GM13976 (cell line): ENCODE measurements at regions not wholly inside any gene's neighbourhood (a gene's known extent, or its start where the extent isn't known, plus 50 kb on each side); places are given as distances from the start of the nearest gene placed in this dataset.

Experiments
- DNase-seq: peaks from one replicate; pipeline ENCODE4 v3.0.0; 2012; ENCODE audit warnings: low spot score
- in situ Hi-C: fragments of 300-500 bp; cut with MboI; formaldehyde crosslinking; loops from one replicate; pipeline ENCODE4 v1.12.0; 2022; ENCODE audit warnings: low sequenced_read_pairs, mixed read lengths, inconsistent platforms; ENCODE audit not compliant: unreplicated experiment
- TF ChIP-seq, protein P1 (sequence below): IDR thresholded peaks from 2 replicates; pipeline ENCODE4 v1.5.1; 2012; ENCODE audit warnings: borderline replicate concordance, mild to moderate bottlenecking; ENCODE audit not compliant: insufficient read depth; ENCODE audit errors: extremely low read depth, missing control alignments, control extremely low read depth

DNA sequence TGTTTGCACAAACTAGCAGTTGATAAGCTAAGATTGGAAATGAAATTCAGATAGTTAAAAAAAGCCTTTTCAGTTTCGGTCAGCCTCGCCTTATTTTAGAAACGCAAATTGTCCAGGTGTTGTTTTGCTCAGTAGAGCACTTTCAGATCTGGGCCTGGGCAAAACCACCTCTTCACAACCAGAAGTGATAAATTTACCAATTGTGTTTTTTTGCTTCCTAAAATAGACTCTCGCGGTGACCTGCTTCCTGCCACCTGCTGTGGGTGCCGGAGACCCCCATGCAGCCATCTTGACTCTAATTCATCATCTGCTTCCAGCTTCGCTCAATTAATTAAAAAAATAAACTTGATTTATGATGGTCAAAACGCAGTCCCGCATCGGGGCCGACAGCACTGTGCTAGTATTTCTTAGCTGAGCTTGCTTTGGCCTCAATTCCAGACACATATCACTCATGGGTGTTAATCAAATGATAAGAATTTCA lies 335.6 kb downstream of the TMEM121 start:
- in situ Hi-C loops, result no loop called here
- DNase-seq, result peak; percentile 83
- TF ChIP-seq, protein P1, sequence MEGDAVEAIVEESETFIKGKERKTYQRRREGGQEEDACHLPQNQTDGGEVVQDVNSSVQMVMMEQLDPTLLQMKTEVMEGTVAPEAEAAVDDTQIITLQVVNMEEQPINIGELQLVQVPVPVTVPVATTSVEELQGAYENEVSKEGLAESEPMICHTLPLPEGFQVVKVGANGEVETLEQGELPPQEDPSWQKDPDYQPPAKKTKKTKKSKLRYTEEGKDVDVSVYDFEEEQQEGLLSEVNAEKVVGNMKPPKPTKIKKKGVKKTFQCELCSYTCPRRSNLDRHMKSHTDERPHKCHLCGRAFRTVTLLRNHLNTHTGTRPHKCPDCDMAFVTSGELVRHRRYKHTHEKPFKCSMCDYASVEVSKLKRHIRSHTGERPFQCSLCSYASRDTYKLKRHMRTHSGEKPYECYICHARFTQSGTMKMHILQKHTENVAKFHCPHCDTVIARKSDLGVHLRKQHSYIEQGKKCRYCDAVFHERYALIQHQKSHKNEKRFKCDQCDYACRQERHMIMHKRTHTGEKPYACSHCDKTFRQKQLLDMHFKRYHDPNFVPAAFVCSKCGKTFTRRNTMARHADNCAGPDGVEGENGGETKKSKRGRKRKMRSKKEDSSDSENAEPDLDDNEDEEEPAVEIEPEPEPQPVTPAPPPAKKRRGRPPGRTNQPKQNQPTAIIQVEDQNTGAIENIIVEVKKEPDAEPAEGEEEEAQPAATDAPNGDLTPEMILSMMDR, result no peak

DNA sequence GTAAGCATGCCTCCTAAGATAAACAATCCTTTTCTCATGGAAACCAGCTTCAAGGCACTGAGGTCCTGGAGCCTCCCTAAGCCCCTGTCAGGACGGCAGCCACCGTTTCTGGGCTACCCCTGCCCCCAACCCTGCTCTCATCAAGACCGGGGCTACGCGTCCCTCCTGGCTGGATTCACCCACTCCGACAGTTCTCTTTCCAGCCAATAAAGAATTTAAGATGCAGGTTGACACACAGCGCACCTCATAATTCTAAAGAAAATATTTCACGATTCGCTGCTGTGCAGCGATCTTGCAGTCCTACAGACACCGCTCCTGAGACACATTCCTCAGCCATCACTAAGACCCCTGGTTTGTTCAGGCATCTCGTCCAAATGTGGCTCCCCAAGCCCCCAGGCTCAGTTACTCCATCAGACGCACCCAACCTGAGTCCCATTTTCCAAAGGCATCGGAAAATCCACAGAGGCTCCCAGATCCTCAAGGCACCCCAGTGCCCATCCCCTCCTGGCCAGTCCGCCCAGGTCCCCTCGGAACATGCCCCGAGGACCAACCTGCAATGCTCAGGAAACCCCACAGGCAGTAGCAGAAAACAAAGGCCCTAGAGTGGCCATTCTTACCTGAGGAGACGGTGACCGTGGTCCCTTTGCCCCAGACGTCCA lies 336.3 kb downstream of the TMEM121 start:
- in situ Hi-C loops, result no loop called here
- TF ChIP-seq, protein P1, result no peak
- peak; percentile 24 for DNase-seq

DNA sequence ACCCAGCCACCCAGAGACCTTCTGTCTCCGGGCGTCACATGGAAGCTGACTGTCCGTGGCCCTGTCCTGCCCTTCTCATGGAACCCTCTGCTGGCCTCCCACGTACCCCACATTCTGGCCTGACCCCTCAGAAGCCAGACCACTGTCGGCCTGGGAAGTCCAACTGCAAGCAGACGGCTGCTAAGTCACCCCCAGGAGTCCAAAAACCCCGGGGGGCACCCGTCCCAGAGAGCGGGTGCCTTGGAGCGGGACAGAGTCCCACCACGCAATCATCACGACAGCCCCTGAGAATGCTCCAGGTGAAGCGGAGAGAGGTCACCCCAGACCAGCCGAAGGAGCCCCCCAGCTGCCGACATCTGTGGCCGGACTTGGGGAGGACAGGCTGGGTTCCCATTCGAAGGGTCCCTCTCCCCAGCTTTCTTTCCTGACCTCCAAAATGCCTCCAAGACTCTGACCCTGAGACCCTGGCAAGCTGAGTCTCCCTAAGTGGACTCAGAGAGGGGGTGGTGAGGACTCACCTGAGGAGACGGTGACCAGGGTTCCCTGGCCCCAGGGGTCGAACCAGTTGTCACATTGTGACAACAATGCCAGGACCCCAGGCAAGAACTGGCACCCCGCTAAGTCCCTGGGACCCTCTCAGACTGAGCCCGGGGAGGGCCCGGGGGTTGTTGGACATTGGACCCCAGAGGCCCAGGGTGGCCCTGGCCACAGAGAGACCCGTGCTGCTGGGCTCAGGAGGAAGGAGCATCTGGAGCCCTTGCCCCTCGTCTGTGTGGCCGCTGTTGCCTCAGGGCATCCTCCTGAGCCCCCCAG lies 337.1 kb downstream of the TMEM121 start:
- in situ Hi-C loops, result no loop called here
- peak; percentile 1 for DNase-seq
- TF ChIP-seq, protein P1, result no peak

DNA sequence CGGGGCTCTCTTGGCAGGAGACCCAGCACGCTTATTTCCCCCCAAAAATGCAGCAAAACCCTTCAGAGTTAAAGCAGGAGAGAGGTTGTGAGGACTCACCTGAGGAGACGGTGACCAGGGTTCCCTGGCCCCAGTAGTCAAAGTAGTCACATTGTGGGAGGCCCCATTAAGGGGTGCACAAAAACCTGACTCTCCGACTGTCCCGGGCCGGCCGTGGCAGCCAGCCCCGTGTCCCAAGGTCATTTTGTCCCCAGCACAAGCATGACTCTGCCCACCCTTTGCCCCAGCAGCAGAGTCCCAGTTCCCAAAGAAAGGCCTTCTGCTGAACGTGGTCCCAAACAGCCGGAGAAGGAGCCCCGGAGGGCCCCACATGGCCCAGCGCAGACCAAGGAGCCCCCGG lies 337.7 kb downstream of the TMEM121 start:
- TF ChIP-seq, protein P1, result no peak
- in situ Hi-C loops, result no loop called here
- DNase-seq, result peak; percentile 1

DNA sequence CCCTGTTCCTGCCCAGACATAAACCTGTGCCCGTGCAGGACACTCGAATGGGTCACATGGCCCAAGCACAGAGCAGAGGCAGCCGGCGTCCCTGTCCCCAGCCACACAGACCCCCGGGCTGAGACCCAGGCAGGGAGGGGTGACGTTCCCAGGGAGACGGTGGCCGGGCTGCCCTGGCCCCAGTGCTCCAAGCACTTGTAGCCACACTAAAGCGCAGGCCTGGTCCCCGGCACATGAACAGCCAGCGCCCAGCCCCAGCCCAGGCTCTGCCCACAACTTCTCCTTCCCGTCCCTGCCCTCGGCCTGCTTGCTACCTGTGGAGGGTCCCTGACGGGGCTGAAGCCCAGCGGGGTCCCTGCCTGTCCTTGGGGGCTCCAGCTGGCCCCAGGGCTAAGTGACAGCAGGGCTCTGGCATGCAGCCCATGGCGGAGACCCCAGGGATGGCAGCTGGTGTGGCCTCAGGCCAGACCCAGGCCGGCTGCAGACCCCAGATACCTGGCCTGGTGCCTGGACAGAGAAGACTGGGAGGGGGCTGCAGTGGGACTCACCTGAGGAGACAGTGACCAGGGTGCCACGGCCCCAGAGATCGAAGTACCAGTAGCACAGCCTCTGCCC lies 338.4 kb downstream of the TMEM121 start:
- TF ChIP-seq, protein P1, result no peak
- no peak for DNase-seq
- in situ Hi-C loops, result no loop called here

DNA sequence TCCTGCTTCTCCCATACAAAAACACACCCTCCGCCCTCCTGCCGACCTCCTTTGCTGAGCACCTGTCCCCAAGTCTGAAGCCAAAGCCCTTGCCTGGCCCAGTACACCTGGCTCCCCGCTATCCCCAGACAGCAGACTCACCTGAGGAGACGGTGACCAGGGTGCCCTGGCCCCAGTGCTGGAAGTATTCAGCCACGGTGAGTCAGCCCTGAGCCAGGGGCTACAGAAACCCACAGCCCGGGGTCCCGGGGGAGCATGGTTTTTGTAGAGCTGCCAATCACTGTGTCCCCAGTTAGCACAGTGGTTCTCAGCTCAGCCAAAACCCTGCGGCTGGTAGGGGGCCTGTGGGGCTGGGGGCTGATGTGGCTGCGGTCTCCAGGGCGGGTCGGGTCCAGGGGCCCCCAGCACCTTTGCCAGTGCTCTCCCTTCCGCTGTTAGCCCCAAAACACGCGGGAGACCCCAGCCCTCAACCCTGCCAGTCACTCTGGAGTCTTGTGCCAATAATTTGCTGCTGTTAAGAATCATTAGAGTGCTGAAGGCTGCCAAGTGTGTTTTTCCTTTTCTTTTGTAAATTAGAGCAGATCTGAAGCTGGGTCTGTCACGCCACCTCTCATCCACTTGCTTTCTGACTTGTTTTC lies 339.0 kb downstream of the TMEM121 start:
- in situ Hi-C loops, result no loop called here
- no peak for DNase-seq
- TF ChIP-seq, protein P1, result no peak
